ENCODE measurements at regions not wholly inside any gene's neighbourhood (a gene's known extent, or its start where the extent isn't known, plus 50 kb on each side); places are given as distances from the start of the nearest gene placed in this dataset.

GRCh38 chr6:95240514-95240913 lies 336.8 kb upstream of the MANEA start:
- Histone ChIP-seq H3K79me2 (ENCODE audit: control insufficient read depth in 1 of 2, insufficient read depth in 2 of 2, low read length in 2 of 2) (no peaks in the 10 kb centered on the region), H2AFZ (ENCODE audit: low read length) (no peak overlapping the region), H2BK15ac (ENCODE audit: low read length) (no peak overlapping the region), H4K8ac (ENCODE audit: extremely low read depth, insufficient read depth, low read length) (no peak overlapping the region), H3K27me3 (replicated peaks in 1 of 4; ENCODE audit: control insufficient read depth in 3 of 4, extremely low read depth in 1 of 4, insufficient read depth in 3 of 4, low read length in 3 of 4) (no peaks in the 10 kb centered on the region), H3K14ac (ENCODE audit: insufficient read length) (no peak overlapping the region), H2AK5ac (ENCODE audit: low read depth, low read length) (no peak overlapping the region), H3K23ac (ENCODE audit: insufficient read length) (no peak overlapping the region), H3K4me1 (replicated peaks in 1 of 4; ENCODE audit: control insufficient read depth in 3 of 4, insufficient read depth in 4 of 4, low read length in 3 of 4) (no peaks in the 10 kb centered on the region), H3K9me3 (ENCODE audit: insufficient read depth in 2 of 2, low read depth in 1 of 2, low read length in 1 of 2) (no peaks in the 10 kb centered on the region), H3K4me2 (ENCODE audit: insufficient read depth in 1 of 2, low read depth in 2 of 2, low read length in 2 of 2) (no peak overlapping the region), H2BK120ac (replicated peaks; ENCODE audit: low read depth, low read length) (no peak overlapping the region), H3K79me1 (ENCODE audit: low read depth, low read length) (no peaks in the 10 kb centered on the region), H3K23me2 (ENCODE audit: low read depth, low read length) (no peaks in the 10 kb centered on the region), H3K4me3 (ENCODE audit: extremely low read depth in 1 of 4, insufficient read depth in 2 of 4, low read depth in 3 of 4, low read length in 4 of 4) (no peak overlapping the region), H2BK20ac (ENCODE audit: low read length) (no peak overlapping the region), H2BK5ac (ENCODE audit: low read depth, low read length) (no peak overlapping the region), H3K56ac (replicated peaks; ENCODE audit: insufficient read length, low read depth, low read length) (no peak overlapping the region), H2BK12ac (ENCODE audit: low read depth, low read length) (no peak overlapping the region), H3K9ac (replicated peaks in 1 of 4; ENCODE audit: extremely low read depth in 1 of 4, low read depth in 3 of 4, low read length in 3 of 4) (no peak overlapping the region), H4K20me1 (replicated peaks in 1 of 2; ENCODE audit: control insufficient read depth in 1 of 2, insufficient read depth in 2 of 2, low read length in 2 of 2) (no peaks in the 10 kb centered on the region), H3K27ac (ENCODE audit: low read depth, low read length) (no peak overlapping the region), H4K91ac (replicated peaks; ENCODE audit: insufficient read length, low read length) (no peak overlapping the region), H3K36me3 (ENCODE audit: control insufficient read depth in 2 of 4, insufficient read depth in 4 of 4, low read length in 3 of 4) (no peaks in the 10 kb centered on the region), H4K5ac (ENCODE audit: insufficient read length, low read depth, low read length) (no peak overlapping the region), H3K4ac (replicated peaks; ENCODE audit: insufficient read length, low read depth, low read length) (no peak overlapping the region), H3K18ac (ENCODE audit: extremely low read depth, low read length) (no peak overlapping the region)
- FAIRE-seq (no peak), DNase-seq (ENCODE audit: low read depth in 1 of 2, low spot score in 2 of 2) (no peak)
- ChIA-PET CTCF (ENCODE audit: partially characterized antibody) (interaction anchor here (1.1 kb wide), 1 partner anchor 40 kb away, joined by 3 read pairs; no protein-coding TSS in a partner anchor), POLR2A (ENCODE audit: partially characterized antibody) (no interaction called here)
- TF ChIP-seq CHD2 (IDR thresholded peaks at IDR 0.05; ENCODE audit: low read length) (no peak), CBX8 (IDR thresholded peaks at IDR 0.05; ENCODE audit: borderline replicate concordance, low read depth, low read length) (no peak), ZNF274 (IDR thresholded peaks at IDR 0.05; ENCODE audit: borderline replicate concordance, extremely low read depth, low read length) (no peak), SAP30 (IDR thresholded peaks at IDR 0.05; ENCODE audit: insufficient read depth, insufficient replicate concordance, low read length) (no peak), CTBP2 (IDR thresholded peaks at IDR 0.05; ENCODE audit: borderline replicate concordance, insufficient read depth, insufficient read length, low read length) (no peak), POLR2AphosphoS5 (IDR thresholded peaks at IDR 0.05; ENCODE audit: low read depth, low read length) (no peak), RXRA (IDR thresholded peaks at IDR 0.05; ENCODE audit: insufficient read depth, low read depth, low read length) (no peak), BCL11A (IDR thresholded peaks at IDR 0.05; ENCODE audit: low read depth in 2 of 2, low read length in 2 of 2) (no peak), ASH2L (IDR thresholded peaks at IDR 0.05; ENCODE audit: low read length) (no peak), KDM4A (IDR thresholded peaks at IDR 0.05; ENCODE audit: low read depth, low read length, severe bottlenecking) (no peak)
